Lung (tissue), 11 donors: ENCODE measurements at regions not wholly inside any gene's neighbourhood (a gene's known extent, or its start where the extent isn't known, plus 50 kb on each side); places are given as distances from the start of the nearest gene placed in this dataset.

Experiments
- ATAC-seq: fragments of 200-7000 bp; cut with Tn5 transposase; one replicate; pipeline ENCODE4 v1.9.1; 2020; ENCODE audit warnings: moderate number of reproducible peaks; ENCODE audit not compliant: insufficient read depth, low FRiP score
- DNase-seq, 3 donors: peaks; one replicate each; pipeline ENCODE4 v3.0.0-alpha.2; 2013 to 2017
- H3K27ac ChIP-seq, 2 donors: one replicate each; pipeline ENCODE4 v1.5.1; 2013; ENCODE audit warnings: mild to moderate bottlenecking in 2 of 2, moderate library complexity in 2 of 2, control low read depth in 1 of 2, inconsistent platforms in 1 of 2, low read depth in 1 of 2, low read length in 1 of 2
- H3K27me3 ChIP-seq, 3 donors: one replicate each; pipeline ENCODE4 v1.5.1; 2013; ENCODE audit warnings: low read length in 2 of 3; ENCODE audit not compliant: control insufficient read depth in 3 of 3, insufficient read depth in 3 of 3
- H3K36me3 ChIP-seq, 4 donors: one replicate each; pipeline ENCODE4 v1.5.1; 2013; ENCODE audit warnings: low read length in 4 of 4, mild to moderate bottlenecking in 1 of 4, moderate library complexity in 1 of 4; ENCODE audit not compliant: control insufficient read depth in 4 of 4, insufficient read depth in 4 of 4
- H3K4me1 ChIP-seq, 5 donors: one replicate each; pipeline ENCODE4 v1.5.1; 2013; ENCODE audit warnings: low read length in 5 of 5, mild to moderate bottlenecking in 2 of 5, moderate library complexity in 1 of 5; ENCODE audit not compliant: control insufficient read depth in 5 of 5, insufficient read depth in 5 of 5
- H3K4me3 ChIP-seq: one replicate; pipeline ENCODE4 v1.5.1; 2013; ENCODE audit warnings: mild to moderate bottlenecking, control low read depth, moderate library complexity
- H3K9ac ChIP-seq, 2 donors: one replicate each; pipeline ENCODE4 v1.5.1; 2013; ENCODE audit warnings: low read length in 2 of 2, control low read depth in 1 of 2; ENCODE audit not compliant: insufficient read depth in 1 of 2
- H3K9me3 ChIP-seq, 4 donors: one replicate each; pipeline ENCODE4 v1.5.1; 2013; ENCODE audit warnings: low read length in 3 of 4, mild to moderate bottlenecking in 1 of 4, moderate library complexity in 1 of 4; ENCODE audit not compliant: control insufficient read depth in 4 of 4, insufficient read depth in 3 of 4
- CTCF ChIP-seq: IDR thresholded peaks from 2 replicates; pipeline ENCODE4 v1.5.1; 2012; ENCODE audit warnings: mild to moderate bottlenecking; ENCODE audit errors: control extremely low read depth, extremely low read depth
- WGBS, 2 donors: extraction: QIAGEN DNeasy Blood & Tissue Kit; methylation state at CpG; one replicate each; pipeline ENCODE4 v1.1.7; 2013; 5-methylcytosine and 5-hydroxymethylcytosine counted together
- donor health status: control.
- donor health status: control.
- donor health status: Bipolar disorder and iron deficiency.
- donor health status: healthy.
- donor health status: DM: yes; HTN: yes; CAD: no.

GRCh38 chr5:51802551-51803184 is 419.4 kb downstream of the ISL1 start:
- DNase-seq: no peak
- Histone ChIP-seq H3K4me1 (no peaks in the 10 kb centered on the region), H3K4me3 (no peak overlapping the region), H3K27ac (no peak overlapping the region), H3K9me3 (no peaks in the 10 kb centered on the region), H3K36me3 (no peaks in the 10 kb centered on the region), H3K27me3 (no peaks in the 10 kb centered on the region), H3K9ac (no peak overlapping the region)
- 84 to 85% methylated on average over 3 of the region's 3 CpGs for WGBS, 2 donors
- no peak for TF ChIP-seq CTCF
- no peak for ATAC-seq

GRCh38 chr5:51806677-51807076 is 423.4 kb downstream of the ISL1 start:
- Histone ChIP-seq H3K4me3 (no peak overlapping the region), H3K27me3 (no peaks in the 10 kb centered on the region), H3K9me3 (no peaks in the 10 kb centered on the region), H3K27ac (no peak overlapping the region), H3K9ac (no peak overlapping the region), H3K4me1 (peaks cover 0 to 5% (median 0%) of the 10 kb centered on the region in 5 donors), H3K36me3 (no peaks in the 10 kb centered on the region)
- TF ChIP-seq CTCF: no peak
- ATAC-seq (no peak), DNase-seq (no peak)
- WGBS, 2 donors: 50 to 52% methylated on average over 2 of the region's 2 CpGs

GRCh38 chr5:51810592-51810991 is 427.3 kb downstream of the ISL1 start:
- H3K36me3 ChIP-seq: no peaks in the 10 kb centered on the region
- TF ChIP-seq CTCF: no peak
- ATAC-seq (no peak), DNase-seq (no peak)
- H3K27ac ChIP-seq: no peak overlapping the region
- H3K4me3 ChIP-seq: no peak overlapping the region
- H3K9me3 ChIP-seq: no peaks in the 10 kb centered on the region
- H3K27me3 ChIP-seq: no peaks in the 10 kb centered on the region
- H3K4me1 ChIP-seq: peaks cover 0 to 5% (median 0%) of the 10 kb centered on the region in 5 donors
- no peak overlapping the region for H3K9ac ChIP-seq
- WGBS, 2 donors: 30 to 48% methylated on average over 3 of the region's 3 CpGs
